HG03442 (cell line): ENCODE measurements at regions not wholly inside any gene's neighbourhood (a gene's known extent, or its start where the extent isn't known, plus 50 kb on each side); places are given as distances from the start of the nearest gene placed in this dataset.
"Not testable (repeated sequence)": the region's sequence is repeated elsewhere in the genome, so short reads cannot be mapped to it uniquely, and the experiment has no call there.

Experiments used
- ATAC-seq: cut with Tn5 transposase; IDR thresholded peaks from one replicate; pipeline ENCODE4 v1.9.1; 2021; ENCODE audit warnings: mild to moderate bottlenecking, moderate library complexity; ENCODE audit not compliant: unreplicated experiment

- no peak for ATAC-seq
These were observed 510.4 kb downstream of the ZNF674 start for GRCh38 chrX:46034868-46035267.

DNA sequence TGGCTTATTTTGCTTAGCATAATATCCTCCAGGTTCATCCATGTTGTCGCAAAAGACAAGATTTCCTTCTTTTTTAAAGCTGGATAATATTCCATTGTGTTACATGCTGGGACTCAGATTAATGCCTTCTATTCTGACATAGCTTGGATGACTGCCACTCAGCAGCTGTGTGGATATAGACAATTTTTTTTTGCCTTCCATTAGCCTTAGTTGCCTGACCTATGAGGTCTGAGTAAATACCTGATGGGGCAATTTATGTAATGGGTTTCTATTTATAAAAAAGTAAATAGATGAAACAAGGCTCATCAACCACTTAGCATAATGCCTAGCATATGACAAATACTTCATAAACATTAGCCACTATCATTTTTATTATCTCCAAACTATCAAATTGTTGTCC, 515.4 kb downstream of the ZNF674 start:
- no peak for ATAC-seq

- no peak for ATAC-seq
These were observed 528.9 kb downstream of the ZNF674 start for GRCh38 chrX:46016296-46016695.

GRCh38 chrX:46015653-46016052, 529.6 kb downstream of the ZNF674 start:
- ATAC-seq, result no peak

DNA sequence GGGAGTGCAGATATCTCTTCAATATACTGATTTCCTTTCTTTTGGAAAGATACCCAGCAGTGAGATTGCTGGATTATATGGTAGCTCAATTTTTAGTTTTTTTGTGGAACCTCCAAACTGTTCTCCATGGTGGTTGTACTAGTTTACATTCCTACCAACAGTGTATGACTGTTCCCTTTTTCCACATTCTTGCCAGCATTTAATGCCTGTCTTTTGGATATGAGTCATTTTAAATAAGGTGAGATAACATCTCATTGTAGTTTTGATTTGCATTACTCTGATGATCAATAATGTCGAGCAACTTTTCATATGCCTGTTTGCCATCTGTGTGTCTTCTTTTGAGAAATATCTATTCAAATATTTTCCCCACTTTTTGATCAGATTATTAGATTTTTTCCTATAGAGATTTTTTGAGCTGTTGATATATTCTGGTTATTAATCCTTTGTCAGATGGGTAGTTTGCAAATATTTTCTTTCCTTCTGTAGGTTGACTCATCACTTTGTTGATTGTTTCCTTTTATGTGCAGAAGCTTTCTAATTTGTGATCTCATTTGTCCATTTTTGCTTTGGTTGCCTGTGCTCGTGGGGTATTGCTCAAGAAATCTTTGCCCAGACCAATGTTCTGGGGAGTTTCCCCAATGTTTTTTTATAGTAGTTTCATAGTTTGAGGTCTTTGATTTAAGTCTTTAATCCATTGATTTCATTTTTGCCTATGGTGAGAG, 552.7 kb downstream of the ZNF674 start:
- ATAC-seq, result no peak

DNA sequence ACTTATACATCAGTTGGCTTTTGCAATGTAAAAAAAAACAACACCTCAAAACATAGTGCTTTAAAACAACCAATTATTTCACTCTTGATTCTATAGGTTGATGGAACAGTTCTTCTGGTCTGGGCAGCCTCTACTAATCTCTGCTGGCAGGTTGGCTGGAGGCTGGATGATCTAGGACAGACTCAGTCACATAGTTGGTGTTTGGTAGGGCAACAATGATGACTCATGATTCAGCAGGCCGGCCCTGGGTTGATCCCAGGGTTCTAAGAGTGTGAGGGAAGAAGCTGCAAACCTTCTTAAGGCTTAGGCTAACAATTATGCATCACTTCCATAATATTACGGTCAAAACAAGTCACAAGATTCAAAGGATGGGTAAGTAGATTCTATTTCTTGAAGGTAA, 558.2 kb downstream of the ZNF674 start:
- no peak for ATAC-seq

DNA sequence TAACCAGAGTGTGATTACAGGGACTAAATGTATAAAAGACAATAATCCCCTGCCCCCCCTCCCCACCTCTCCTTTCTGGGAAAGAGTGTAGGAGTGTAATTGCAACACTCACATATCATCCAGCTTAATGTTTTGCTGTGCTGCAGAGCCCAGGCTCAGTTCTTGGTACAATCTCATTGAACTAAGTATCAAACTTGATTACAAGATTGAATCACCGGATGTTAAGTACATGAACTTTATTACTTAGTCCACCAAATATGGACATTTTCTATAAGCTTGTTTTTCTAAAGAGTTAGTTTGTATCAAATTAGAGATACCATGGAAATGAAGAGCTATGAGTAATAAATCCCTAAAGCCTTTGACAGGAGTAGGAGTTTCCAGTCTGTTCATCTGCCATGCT, 559.1 kb downstream of the ZNF674 start:
- no peak for ATAC-seq

DNA sequence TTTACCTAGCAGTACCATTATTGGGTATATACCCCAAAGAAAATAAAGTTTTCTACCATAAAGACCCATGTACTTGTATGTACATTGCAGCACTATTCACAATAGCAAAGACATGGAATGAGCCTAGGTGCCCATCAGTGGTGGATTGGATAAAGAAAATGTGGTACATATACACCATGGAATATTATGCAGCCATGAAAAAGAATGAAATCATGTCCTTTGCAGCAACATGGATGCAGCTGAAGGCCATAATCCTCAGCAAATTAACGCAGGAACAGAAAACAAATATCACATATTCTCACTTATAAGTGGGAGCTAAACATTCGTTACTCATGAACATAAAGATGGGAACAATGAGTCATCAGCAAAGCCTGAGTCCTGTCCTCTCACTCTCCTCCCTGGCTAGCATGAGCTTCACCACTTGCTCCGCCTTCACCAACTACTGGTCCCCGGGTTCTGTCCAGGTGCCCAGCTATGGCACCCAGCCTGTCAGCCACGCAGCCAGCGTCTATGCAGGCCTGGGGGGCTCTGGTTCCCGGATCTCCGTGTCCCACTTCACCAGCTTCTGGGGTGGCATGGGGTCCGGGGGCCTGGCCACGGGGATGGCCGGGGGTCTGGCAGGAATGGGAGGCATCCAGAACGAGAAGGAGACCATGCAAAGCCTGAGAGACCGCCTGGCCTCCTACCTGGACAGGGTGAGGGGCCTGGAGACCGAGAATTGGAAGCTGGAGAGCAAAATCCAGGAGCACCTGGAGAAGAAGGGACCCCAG, 562.1 kb downstream of the ZNF674 start:
- not testable (repeated sequence) for ATAC-seq

DNA sequence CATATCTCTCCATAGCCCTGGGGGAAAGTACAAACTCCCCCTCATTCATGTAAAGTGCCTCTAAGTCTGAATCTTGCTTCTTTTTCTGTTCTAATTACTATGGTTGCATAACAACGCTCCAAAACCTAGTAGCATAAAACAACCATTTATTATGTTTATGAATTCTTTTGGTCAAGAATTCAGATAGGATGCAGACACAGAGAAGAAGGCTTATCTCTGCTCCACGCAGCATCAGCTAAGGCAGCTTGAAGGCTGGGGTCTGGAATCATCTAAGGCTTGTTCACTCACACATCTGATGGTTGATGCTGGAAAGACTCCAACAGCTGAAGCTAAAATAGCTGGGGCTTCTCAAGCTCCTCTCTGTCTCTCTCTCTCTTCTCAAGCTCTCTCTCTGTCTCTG, 564.5 kb downstream of the ZNF674 start:
- ATAC-seq, result no peak

DNA sequence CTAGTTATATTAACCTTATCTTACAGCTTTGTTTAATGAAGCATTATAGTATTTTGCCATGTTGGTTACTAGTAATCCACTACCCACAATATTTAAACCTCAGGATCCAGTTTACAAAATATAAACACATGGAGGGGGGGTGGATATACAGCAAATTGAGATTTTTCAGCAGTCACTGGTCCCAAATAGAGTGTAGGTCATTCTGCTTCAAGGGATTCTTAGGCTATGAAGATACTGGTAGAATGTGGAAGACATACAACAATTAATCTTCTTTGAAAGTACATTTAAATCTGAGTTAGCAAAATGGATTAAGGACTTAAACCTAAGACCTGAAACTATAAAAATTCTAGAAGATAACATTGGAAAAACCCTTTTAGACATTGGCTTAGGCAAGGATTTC, 569.6 kb downstream of the ZNF674 start:
- ATAC-seq, result no peak

GRCh38 chrX:45972636-45973035, 572.6 kb downstream of the ZNF674 start:
- ATAC-seq, result no peak

DNA sequence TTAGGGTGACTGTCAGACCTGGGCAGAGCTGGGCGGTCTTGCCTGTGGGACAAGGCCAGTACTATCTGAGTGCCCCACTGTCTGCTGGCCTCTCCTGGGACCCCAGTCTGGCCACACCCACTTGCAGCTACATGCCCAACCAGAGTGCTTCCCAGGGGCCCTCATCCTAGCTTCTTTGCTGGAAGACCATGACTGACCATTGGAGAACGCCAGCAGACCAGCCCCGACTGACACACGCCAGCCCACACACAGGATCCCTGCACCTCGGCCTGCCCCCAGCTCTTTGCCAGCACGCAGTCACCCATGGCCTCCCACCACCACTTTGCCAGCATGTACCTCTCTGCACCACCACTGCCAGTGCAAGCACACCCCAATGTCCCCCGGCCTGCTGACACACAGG, 585.7 kb downstream of the ZNF674 start:
- ATAC-seq, result no peak

DNA sequence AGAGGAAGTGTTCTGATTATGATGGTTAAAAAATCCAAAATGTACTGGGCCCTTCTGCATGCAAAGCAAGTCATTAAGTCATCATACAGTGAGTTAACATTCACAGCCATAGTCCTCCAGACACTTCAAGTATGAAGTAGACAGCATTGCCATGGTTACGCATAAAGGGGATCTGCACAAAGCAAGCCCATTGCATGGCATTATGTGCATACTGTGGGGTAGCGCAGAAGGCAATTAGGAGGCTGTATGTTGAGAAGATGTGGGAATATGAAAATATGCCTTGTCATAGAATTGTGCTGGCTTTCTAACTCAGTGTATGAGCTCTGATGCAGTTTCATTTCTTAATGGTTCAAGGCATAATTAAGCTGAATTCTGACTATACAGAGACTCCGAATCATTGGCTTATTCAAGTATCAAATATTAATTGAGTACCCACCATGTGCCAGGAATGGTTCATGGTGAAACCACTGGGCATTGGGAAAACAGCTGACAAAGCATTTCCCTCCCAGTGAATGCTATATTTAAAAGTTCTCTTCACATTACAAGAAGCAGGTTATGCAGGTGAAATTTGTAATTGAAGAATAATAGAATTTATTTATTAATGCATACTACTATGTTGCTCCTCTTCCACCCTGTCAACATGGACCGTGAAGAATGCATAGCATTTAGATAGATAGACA, 588.9 kb downstream of the ZNF674 start:
- no peak for ATAC-seq

- ATAC-seq, result no peak
These were observed 589.6 kb downstream of the ZNF674 start for GRCh38 chrX:45955661-45956060.

- ATAC-seq, result no peak
These were observed 591.2 kb downstream of the ZNF674 start for GRCh38 chrX:45954026-45954425.

GRCh38 chrX:45952030-45952429, 593.2 kb downstream of the ZNF674 start:
- no peak for ATAC-seq

GRCh38 chrX:45935408-45935807, 609.8 kb downstream of the ZNF674 start:
- no peak for ATAC-seq

GRCh38 chrX:45912316-45912715, 632.9 kb downstream of the ZNF674 start:
- ATAC-seq, result no peak

- ATAC-seq, result no peak
These were observed 637.4 kb downstream of the ZNF674 start for GRCh38 chrX:45907786-45908185.

GRCh38 chrX:45903781-45904201, 641.4 kb downstream of the ZNF674 start:
- no peak for ATAC-seq

DNA sequence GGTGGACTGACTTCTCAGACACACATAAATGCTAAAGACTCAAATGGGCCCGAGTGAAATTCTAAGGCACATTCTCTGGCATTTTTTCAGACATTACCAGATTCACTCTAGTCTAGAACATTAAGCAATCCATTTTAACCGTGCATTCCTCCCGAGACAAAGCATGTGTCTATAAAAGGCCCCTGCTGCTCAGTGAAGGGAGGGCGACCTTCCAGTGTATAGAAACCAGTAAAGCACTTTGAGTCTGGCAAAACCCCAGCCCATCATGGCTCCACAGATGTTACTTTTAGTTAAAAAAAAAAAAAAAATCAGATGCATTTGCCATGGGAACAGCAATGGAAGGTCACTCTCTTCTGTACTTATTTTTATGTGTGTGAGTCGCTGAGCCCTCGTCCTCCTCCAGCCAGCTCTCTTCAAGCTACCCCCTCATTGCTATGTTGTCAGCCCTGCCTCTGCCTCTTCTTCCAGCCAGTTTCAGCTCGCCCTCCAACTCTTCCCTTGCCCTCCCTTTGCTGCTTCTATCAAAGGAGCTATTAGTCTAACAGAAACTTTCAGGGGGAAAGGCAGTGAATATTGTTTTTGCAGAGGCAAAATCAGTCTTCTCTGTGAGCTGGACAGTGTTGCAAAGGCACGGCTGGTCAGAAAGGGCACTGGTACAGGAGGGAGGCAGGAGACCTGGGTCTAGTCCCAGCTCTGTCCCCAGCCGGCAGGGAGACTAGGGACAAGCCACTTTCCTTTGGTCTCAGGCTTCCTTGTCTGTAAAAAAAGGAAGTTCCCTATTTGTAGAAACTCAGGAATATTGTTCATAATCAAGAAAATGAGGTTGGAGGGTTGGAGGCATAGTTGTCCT, 644.2 kb downstream of the ZNF674 start:
- ATAC-seq, result no peak
